ENCODE measurements at regions not wholly inside any gene's neighbourhood (a gene's known extent, or its start where the extent isn't known, plus 50 kb on each side); places are given as distances from the start of the nearest gene placed in this dataset.
"Not testable (repeated sequence)": the region's sequence is repeated elsewhere in the genome, so short reads cannot be mapped to it uniquely, and the experiment has no call there.

- Histone ChIP-seq H3K27me3 (ENCODE audit: control insufficient read depth, insufficient read depth, low read length) (no peaks in the 10 kb centered on the region), H3K27ac (ENCODE audit: low read depth in 2 of 2, low read length in 2 of 2) (no peak overlapping the region), H3K4me3 (ENCODE audit: low read length in 3 of 3) (no peak overlapping the region), H3K9ac (ENCODE audit: low read length in 3 of 3) (no peak overlapping the region), H3K9me3 (ENCODE audit: control insufficient read depth in 2 of 3, insufficient read depth in 1 of 3, low read length in 3 of 3) (no peaks in the 10 kb centered on the region), H3K4me1 (ENCODE audit: control insufficient read depth in 2 of 3, insufficient read depth in 2 of 3, low read depth in 1 of 3, low read length in 3 of 3) (peaks cover 0 to 4% (median 0%) of the 10 kb centered on the region in 3 donors), H3K36me3 (ENCODE audit: control insufficient read depth in 2 of 3, insufficient read depth in 3 of 3, low read length in 3 of 3) (no peaks in the 10 kb centered on the region)
- intact Hi-C loops (cut with DNase I), result no loop called here
- DNase-seq, result no peak
- no peak for TF ChIP-seq CTCF (IDR thresholded peaks at IDR 0.05; ENCODE audit: borderline replicate concordance, extremely low read depth, insufficient read depth)
- no peak for FAIRE-seq
Observed at GRCh38 chr18:22702806-22703205, 230.3 kb upstream of the RBBP8 start.

GRCh38 chr18:22703883-22704585, 229.1 kb upstream of the RBBP8 start:
- no peak overlapping the region for H3K9ac ChIP-seq (ENCODE audit: low read length in 3 of 3)
- DNase-seq, result peak in 2 of 5 donors; percentile 67 to 85
- no peaks in the 10 kb centered on the region for H3K27me3 ChIP-seq (ENCODE audit: control insufficient read depth, insufficient read depth, low read length)
- peak; percentile 94 for FAIRE-seq
- TF ChIP-seq CTCF (IDR thresholded peaks at IDR 0.05; ENCODE audit: borderline replicate concordance, extremely low read depth, insufficient read depth), result peak; percentile 69
- H3K9me3 ChIP-seq (ENCODE audit: control insufficient read depth in 2 of 3, insufficient read depth in 1 of 3, low read length in 3 of 3), result no peaks in the 10 kb centered on the region
- peak overlapping the region in 1 of 3 donors; percentile 13 for H3K4me3 ChIP-seq (ENCODE audit: low read length in 3 of 3)
- H3K4me1 ChIP-seq (ENCODE audit: control insufficient read depth in 2 of 3, insufficient read depth in 2 of 3, low read depth in 1 of 3, low read length in 3 of 3), result peaks cover 0 to 4% (median 0%) of the 10 kb centered on the region in 3 donors
- intact Hi-C loops (cut with DNase I), result no loop called here
- no peak overlapping the region for H3K27ac ChIP-seq (ENCODE audit: low read depth in 2 of 2, low read length in 2 of 2)
- no peaks in the 10 kb centered on the region for H3K36me3 ChIP-seq (ENCODE audit: control insufficient read depth in 2 of 3, insufficient read depth in 3 of 3, low read length in 3 of 3)

GRCh38 chr18:22704586-22704918, 228.6 kb upstream of the RBBP8 start:
- Histone ChIP-seq H3K4me1 (ENCODE audit: control insufficient read depth in 2 of 3, insufficient read depth in 2 of 3, low read depth in 1 of 3, low read length in 3 of 3) (peaks cover 0 to 4% (median 0%) of the 10 kb centered on the region in 3 donors), H3K27ac (ENCODE audit: low read depth in 2 of 2, low read length in 2 of 2) (no peak overlapping the region), H3K36me3 (ENCODE audit: control insufficient read depth in 2 of 3, insufficient read depth in 3 of 3, low read length in 3 of 3) (no peaks in the 10 kb centered on the region), H3K9ac (ENCODE audit: low read length in 3 of 3) (no peak overlapping the region), H3K27me3 (ENCODE audit: control insufficient read depth, insufficient read depth, low read length) (no peaks in the 10 kb centered on the region), H3K4me3 (ENCODE audit: low read length in 3 of 3) (peak overlapping the region in 1 of 3 donors; percentile 13), H3K9me3 (ENCODE audit: control insufficient read depth in 2 of 3, insufficient read depth in 1 of 3, low read length in 3 of 3) (no peaks in the 10 kb centered on the region)
- FAIRE-seq, result no peak
- DNase-seq, result no peak
- TF ChIP-seq CTCF (IDR thresholded peaks at IDR 0.05; ENCODE audit: borderline replicate concordance, extremely low read depth, insufficient read depth), result no peak
- intact Hi-C loops (cut with DNase I), result no loop called here

GRCh38 chr18:22705328-22705727, 227.8 kb upstream of the RBBP8 start:
- Histone ChIP-seq H3K4me3 (ENCODE audit: low read length in 3 of 3) (no peak overlapping the region), H3K4me1 (ENCODE audit: control insufficient read depth in 2 of 3, insufficient read depth in 2 of 3, low read depth in 1 of 3, low read length in 3 of 3) (peaks cover 0 to 4% (median 4%) of the 10 kb centered on the region in 3 donors), H3K27me3 (ENCODE audit: control insufficient read depth, insufficient read depth, low read length) (no peaks in the 10 kb centered on the region), H3K9ac (ENCODE audit: low read length in 3 of 3) (no peak overlapping the region), H3K9me3 (ENCODE audit: control insufficient read depth in 2 of 3, insufficient read depth in 1 of 3, low read length in 3 of 3) (no peaks in the 10 kb centered on the region), H3K36me3 (ENCODE audit: control insufficient read depth in 2 of 3, insufficient read depth in 3 of 3, low read length in 3 of 3) (no peaks in the 10 kb centered on the region), H3K27ac (ENCODE audit: low read depth in 2 of 2, low read length in 2 of 2) (no peak overlapping the region)
- no peak for TF ChIP-seq CTCF (IDR thresholded peaks at IDR 0.05; ENCODE audit: borderline replicate concordance, extremely low read depth, insufficient read depth)
- intact Hi-C loops (cut with DNase I), result no loop called here
- FAIRE-seq (no peak), DNase-seq (no peak)

- H3K9ac ChIP-seq (ENCODE audit: low read length in 3 of 3); H3K4me3 ChIP-seq (ENCODE audit: low read length in 3 of 3); H3K27me3 ChIP-seq (ENCODE audit: control insufficient read depth, insufficient read depth, low read length); H3K36me3 ChIP-seq (ENCODE audit: control insufficient read depth in 2 of 3, insufficient read depth in 3 of 3, low read length in 3 of 3); FAIRE-seq; H3K9me3 ChIP-seq (ENCODE audit: control insufficient read depth in 2 of 3, insufficient read depth in 1 of 3, low read length in 3 of 3); intact Hi-C loops (cut with DNase I); H3K27ac ChIP-seq (ENCODE audit: low read depth in 2 of 2, low read length in 2 of 2); H3K4me1 ChIP-seq (ENCODE audit: control insufficient read depth in 2 of 3, insufficient read depth in 2 of 3, low read depth in 1 of 3, low read length in 3 of 3); DNase-seq: not testable (repeated sequence)
Observed at GRCh38 chr18:22706025-22706424, 227.1 kb upstream of the RBBP8 start.
